IPS DF 19.7 (cell line): ENCODE measurements at regions not wholly inside any gene's neighbourhood (a gene's known extent, or its start where the extent isn't known, plus 50 kb on each side); places are given as distances from the start of the nearest gene placed in this dataset.
"Not testable (repeated sequence)": the region's sequence is repeated elsewhere in the genome, so short reads cannot be mapped to it uniquely, and the experiment has no call there.

Experiments
- DNase-seq: peaks from one replicate; pipeline ENCODE4 v3.0.0-alpha.2; 2013; ENCODE audit warnings: low read depth, low spot score

- DNase-seq = peak; percentile 33
These were observed 487.2 kb upstream of the ST8SIA4 start for GRCh38 chr5:101390151-101390908.

- DNase-seq = no peak
These were observed 482.2 kb upstream of the ST8SIA4 start for GRCh38 chr5:101385276-101385675.

- no peak for DNase-seq
These were observed 467.1 kb upstream of the ST8SIA4 start for GRCh38 chr5:101370181-101370580.

- DNase-seq = no peak
These were observed 461.4 kb upstream of the ST8SIA4 start for GRCh38 chr5:101364469-101364868.

GRCh38 chr5:101362067-101362466, 459.0 kb upstream of the ST8SIA4 start:
- no peak for DNase-seq

GRCh38 chr5:101346906-101347305, 443.8 kb upstream of the ST8SIA4 start:
- DNase-seq = no peak

GRCh38 chr5:101346447-101346846, 443.4 kb upstream of the ST8SIA4 start:
- no peak for DNase-seq

- no peak for DNase-seq
These were observed 435.1 kb upstream of the ST8SIA4 start for GRCh38 chr5:101338226-101338625.

- DNase-seq = no peak
These were observed 424.7 kb upstream of the ST8SIA4 start for GRCh38 chr5:101327816-101328215.

- DNase-seq = no peak
These were observed 423.7 kb upstream of the ST8SIA4 start for GRCh38 chr5:101326766-101327165.

GRCh38 chr5:101316401-101316800, 413.3 kb upstream of the ST8SIA4 start:
- DNase-seq = not testable (repeated sequence)

- DNase-seq = no peak
These were observed 403.5 kb upstream of the ST8SIA4 start for GRCh38 chr5:101306391-101307137.

- DNase-seq = no peak
These were observed 393.4 kb upstream of the ST8SIA4 start for GRCh38 chr5:101296477-101296876.

- DNase-seq = no peak
These were observed 389.1 kb upstream of the ST8SIA4 start for GRCh38 chr5:101292199-101292598.

- not testable (repeated sequence) for DNase-seq
These were observed 387.7 kb upstream of the ST8SIA4 start for GRCh38 chr5:101290761-101291160.

GRCh38 chr5:101288633-101289032, 385.6 kb upstream of the ST8SIA4 start:
- DNase-seq = no peak

GRCh38 chr5:101284736-101285375, 381.8 kb upstream of the ST8SIA4 start:
- DNase-seq = no peak

- DNase-seq = not testable (repeated sequence)
These were observed 380.9 kb upstream of the ST8SIA4 start for GRCh38 chr5:101283938-101284337.

GRCh38 chr5:101278917-101279316, 375.8 kb upstream of the ST8SIA4 start:
- DNase-seq = no peak

GRCh38 chr5:101278011-101278687, 375.1 kb upstream of the ST8SIA4 start:
- DNase-seq = no peak

GRCh38 chr5:101271945-101272344, 368.9 kb upstream of the ST8SIA4 start:
- no peak for DNase-seq

- no peak for DNase-seq
These were observed 368.3 kb upstream of the ST8SIA4 start for GRCh38 chr5:101271416-101271815.
